Fibroblast of pulmonary artery (primary cell): ENCODE measurements at regions not wholly inside any gene's neighbourhood (a gene's known extent, or its start where the extent isn't known, plus 50 kb on each side); places are given as distances from the start of the nearest gene placed in this dataset.

ENCODE experiments used
- DNase-seq: peaks from one replicate; pipeline ENCODE4 v3.0.0-alpha.2; 2010; ENCODE audit warnings: low read depth
- H3K4me3 ChIP-seq: replicated peaks from 2 replicates; pipeline ENCODE4 v1.5.1; 2011; ENCODE audit warnings: low read depth, mild to moderate bottlenecking, control low read depth, low read length, moderate library complexity
- CTCF ChIP-seq: IDR thresholded peaks from 2 replicates; pipeline ENCODE4 v1.5.1; 2011; ENCODE audit warnings: mild to moderate bottlenecking, control low read depth, low read length, inconsistent platforms; ENCODE audit errors: missing control alignments

GRCh38 chr5:145204743-145205142 lies 630.4 kb downstream of the PRELID2 start:
- no peak for TF ChIP-seq CTCF
- no peak overlapping the region for H3K4me3 ChIP-seq
- peak; percentile 7 for DNase-seq

- peak; percentile 53 for DNase-seq
- no peak for TF ChIP-seq CTCF
- no peak overlapping the region for H3K4me3 ChIP-seq
These were observed 631.9 kb downstream of the PRELID2 start for GRCh38 chr5:145203193-145203592.

GRCh38 chr5:145198525-145199260 lies 636.4 kb downstream of the PRELID2 start:
- DNase-seq, result no peak
- H3K4me3 ChIP-seq, result no peak overlapping the region
- TF ChIP-seq CTCF, result no peak

DNA sequence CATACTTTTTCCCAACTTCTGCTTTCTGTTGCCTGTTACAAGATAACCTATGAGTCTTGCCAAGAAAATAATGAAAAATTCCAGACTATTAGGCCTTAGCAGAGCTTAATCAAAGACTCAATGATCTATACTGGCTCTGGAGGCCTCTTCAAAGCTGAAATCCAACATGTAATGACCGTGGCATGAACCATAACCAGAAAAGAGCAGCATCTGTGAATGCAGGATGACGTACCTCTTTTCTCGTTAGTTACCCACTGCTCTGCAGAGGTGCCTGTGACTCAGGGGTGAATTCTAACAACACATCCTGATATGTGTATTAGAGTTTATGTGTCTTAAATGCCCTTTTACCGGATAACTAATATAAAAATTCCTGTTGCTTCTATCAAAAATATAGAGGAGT lies 645.4 kb downstream of the PRELID2 start:
- H3K4me3 ChIP-seq, result no peak overlapping the region
- no peak for DNase-seq
- TF ChIP-seq CTCF, result no peak

DNA sequence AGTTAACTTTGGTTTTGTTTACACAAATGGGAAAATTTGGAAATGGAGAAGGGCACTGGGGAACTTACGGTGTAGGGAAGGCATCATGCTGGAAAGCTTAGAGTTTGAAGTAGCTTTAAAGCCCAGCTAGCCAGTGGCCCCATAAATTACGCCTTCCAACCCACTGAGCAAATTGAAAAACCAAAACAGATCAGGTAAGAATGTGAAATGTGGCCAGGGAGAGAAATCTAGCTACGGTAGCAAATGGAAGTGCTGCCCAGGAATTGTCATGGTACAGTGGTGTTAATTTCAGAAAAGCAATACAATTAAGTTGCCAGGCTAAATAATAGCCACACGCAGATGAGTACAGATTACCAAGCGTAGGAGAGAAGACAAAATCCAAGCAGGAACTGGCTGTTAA lies 654.8 kb downstream of the PRELID2 start:
- no peak for DNase-seq
- no peak for TF ChIP-seq CTCF
- H3K4me3 ChIP-seq, result no peak overlapping the region

- TF ChIP-seq CTCF, result no peak
- DNase-seq, result peak; percentile 62
- no peak overlapping the region for H3K4me3 ChIP-seq
These were observed 656.3 kb downstream of the PRELID2 start for GRCh38 chr5:145178641-145179523.
